Endothelial cell of umbilical vein (primary cell): ENCODE measurements at regions not wholly inside any gene's neighbourhood (a gene's known extent, or its start where the extent isn't known, plus 50 kb on each side); places are given as distances from the start of the nearest gene placed in this dataset.

Experiments used
- BruUV-seq: library from RNA; stranded (reverse); fragments of 400-500 nt; replicated peaks from 2 replicates; lab custom pipeline; 2021; lab: Mats Ljungman, UMichigan
- CTCF ChIA-PET: fragments of 300-600, 350-600 bp; sonication (Branson Sonifier 250); formaldehyde crosslinking; loops from one replicate; lab custom pipeline; 2021; ENCODE audit warnings: antibody characterized with exemption, inconsistent platforms; lab: Charles Lee
- POLR2A ChIA-PET: fragments of 300-600, 350-600 bp; sonication (Branson Sonifier 250); formaldehyde crosslinking; loops from one replicate; lab custom pipeline; 2021; ENCODE audit warnings: antibody characterized with exemption, inconsistent platforms; lab: Charles Lee
- DNase-seq: peaks from one replicate; pipeline ENCODE4 v3.0.0-alpha.2; 2011; ENCODE audit warnings: low read depth, low spot score
- FAIRE-seq: peaks from 2 replicates; lab custom pipeline; 2011; peaks lifted over from hg19 to GRCh38; lab: Jason Lieb, UNC
- H2AFZ ChIP-seq: 2 replicates; pipeline ENCODE4 v1.6.0; 2012; ENCODE audit warnings: low read depth, low read length, control low read depth, inconsistent platforms
- H3K27ac ChIP-seq: 2 replicates; pipeline ENCODE4 v1.5.1; 2011; ENCODE audit warnings: low read depth, mild to moderate bottlenecking, control low read depth, low read length, moderate library complexity; ENCODE audit not compliant: insufficient read depth
- H3K27me3 ChIP-seq, 2 experiments: 2 replicates each; pipeline versions ENCODE4 v1.6.0 to v1.6.1; 2011; ENCODE audit warnings: low read length in 2 of 2, mixed read lengths in 1 of 2; ENCODE audit not compliant: control insufficient read depth in 2 of 2, insufficient read depth in 2 of 2
- H3K36me3 ChIP-seq, 2 experiments: 2 replicates in 1 of 2; 3 replicates in 1 of 2; pipeline ENCODE4 v1.5.1; 2011; ENCODE audit warnings: low read length in 2 of 2, mild to moderate bottlenecking in 1 of 2, moderate library complexity in 1 of 2; ENCODE audit not compliant: control insufficient read depth in 2 of 2, insufficient read depth in 2 of 2; ENCODE audit errors: extremely low read depth in 1 of 2
- H3K4me1 ChIP-seq: 3 replicates; pipeline ENCODE4 v1.5.1; 2011; ENCODE audit warnings: mild to moderate bottlenecking, low read length; ENCODE audit not compliant: control insufficient read depth, insufficient read depth; ENCODE audit errors: extremely low read depth
- H3K4me2 ChIP-seq: 2 replicates; pipeline ENCODE4 v1.6.1; 2011; ENCODE audit warnings: low read length, control low read depth, mixed read lengths; ENCODE audit not compliant: insufficient read depth
- H3K4me3 ChIP-seq, 3 experiments: fragments of 200-600 bp in 1 of 3; sonication (generic), shearing (Covaris generic) in 1 of 3; replicated peaks in 1 of 3; 2 replicates each; pipeline ENCODE4 v1.5.1; 2011 to 2016; ENCODE audit warnings: control low read depth in 3 of 3, low read length in 3 of 3, mild to moderate bottlenecking in 2 of 3, inconsistent platforms in 1 of 3, low read depth in 1 of 3, moderate library complexity in 1 of 3; ENCODE audit not compliant: insufficient read depth in 1 of 3
- H3K79me2 ChIP-seq: 2 replicates; pipeline ENCODE4 v1.6.0; 2012; ENCODE audit warnings: low read length, inconsistent platforms; ENCODE audit not compliant: control insufficient read depth, insufficient read depth
- H3K9ac ChIP-seq: replicated peaks from 2 replicates; pipeline ENCODE3; 2011; ENCODE audit warnings: low read length, control low read depth; ENCODE audit not compliant: insufficient read depth; ENCODE audit errors: extremely low read depth
- H3K9me1 ChIP-seq: replicated peaks from 3 replicates; pipeline ENCODE4 v1.6.0; 2011; ENCODE audit warnings: mild to moderate bottlenecking, low read length; ENCODE audit not compliant: control insufficient read depth, insufficient read depth; ENCODE audit errors: extremely low read depth
- H3K9me3 ChIP-seq: replicated peaks from 2 replicates; pipeline ENCODE4 v1.5.1; 2012; ENCODE audit warnings: low read length, inconsistent platforms; ENCODE audit not compliant: control insufficient read depth, insufficient read depth
- H4K20me1 ChIP-seq: replicated peaks from 2 replicates; pipeline ENCODE3; 2011; ENCODE audit warnings: mild to moderate bottlenecking, low read length; ENCODE audit not compliant: control insufficient read depth, insufficient read depth; ENCODE audit errors: extremely low read depth
- CTCF ChIP-seq, 2 donors: IDR thresholded peaks; 1 replicate in 1 of 2; 2 replicates in 1 of 2; pipeline ENCODE4 v1.5.1; 2011; ENCODE audit warnings: low read length in 2 of 2, mild to moderate bottlenecking in 2 of 2, moderate library complexity in 2 of 2, control low read depth in 1 of 2, inconsistent platforms in 1 of 2, low read depth in 1 of 2; ENCODE audit not compliant: insufficient read depth in 1 of 2; ENCODE audit errors: extremely low read depth in 1 of 2
- EZH2 ChIP-seq: IDR thresholded peaks from 2 replicates; pipeline ENCODE4 v1.6.1; 2012; ENCODE audit warnings: borderline replicate concordance, low read depth, mild to moderate bottlenecking, moderate library complexity, low read length, inconsistent platforms; ENCODE audit not compliant: severe bottlenecking
- FOS ChIP-seq: IDR thresholded peaks from 2 replicates; pipeline ENCODE4 v1.6.1; 2011; ENCODE audit warnings: mild to moderate bottlenecking, low read length, moderate library complexity, borderline replicate concordance; ENCODE audit not compliant: insufficient read depth
- GATA2 ChIP-seq: IDR thresholded peaks from 2 replicates; pipeline ENCODE4 v1.7.0; 2011; ENCODE audit warnings: low read depth, mild to moderate bottlenecking, moderate library complexity, mixed read lengths, low read length; ENCODE audit not compliant: insufficient read length, insufficient read depth
- JUN ChIP-seq: IDR thresholded peaks from 2 replicates; pipeline ENCODE4 v1.6.1; 2011; ENCODE audit warnings: borderline replicate concordance, low read depth; ENCODE audit not compliant: insufficient read length, insufficient read depth
- MAX ChIP-seq: IDR thresholded peaks from 2 replicates; pipeline ENCODE4 v1.6.1; 2011; ENCODE audit not compliant: insufficient read depth, insufficient read length
- MYC ChIP-seq: IDR thresholded peaks from one replicate; pipeline ENCODE4 v1.6.1; 2011; ENCODE audit warnings: mild to moderate bottlenecking, low read depth, low read length
- POLR2A ChIP-seq: IDR thresholded peaks from 2 replicates; pipeline ENCODE4 v1.6.1; 2012; ENCODE audit warnings: low read depth, mild to moderate bottlenecking, control low read depth, low read length
- POLR2AphosphoS5 ChIP-seq: IDR thresholded peaks from 2 replicates; pipeline ENCODE4 v1.6.1; 2012; ENCODE audit warnings: low read depth, mild to moderate bottlenecking, control low read depth, low read length, moderate library complexity; ENCODE audit not compliant: insufficient read depth
- dilution Hi-C: fragments of 300-500 bp; cut with MboI; formaldehyde crosslinking; loops from one replicate; pipeline ENCODE4 v1.15.0; 2019; ENCODE audit warnings: low sequenced_read_pairs; ENCODE audit not compliant: extremely low pct_ligation_motif_present
- intact Hi-C: fragments of 100-400 bp; cut with micrococcal nuclease; formaldehyde crosslinking; loops from one replicate; pipeline ENCODE4 v1.10.0; 2022

GRCh38 chr5:87826507-87826906, 413.8 kb upstream of the CCNH start:
- Histone ChIP-seq H3K4me3 (no peak overlapping the region), H3K79me2 (no peaks in the 10 kb centered on the region), H3K9ac (no peak overlapping the region), H3K36me3 (no peaks in the 10 kb centered on the region), H2AFZ (no peak overlapping the region), H4K20me1 (no peaks in the 10 kb centered on the region), H3K27me3 (no peaks in the 10 kb centered on the region), H3K4me1 (no peaks in the 10 kb centered on the region), H3K4me2 (no peak overlapping the region), H3K27ac (no peak overlapping the region), H3K9me3 (no peaks in the 10 kb centered on the region), H3K9me1 (no peaks in the 10 kb centered on the region)
- FAIRE-seq (no peak), DNase-seq (no peak)
- BruUV-seq = no TSS peak
- intact Hi-C loops = no loop called here
- no peak for TF ChIP-seq CTCF (IDR thresholded peaks at IDR 0.05; ENCODE audit: extremely low read depth in 1 of 2, insufficient read depth in 1 of 2, low read depth in 1 of 2, low read length in 2 of 2)
- TF ChIP-seq POLR2AphosphoS5 = no peak
- no peak for TF ChIP-seq EZH2
- no peak for TF ChIP-seq MAX
- no peak for TF ChIP-seq GATA2
- no peak for TF ChIP-seq JUN
- TF ChIP-seq MYC = no peak
- no peak for TF ChIP-seq POLR2A
- no peak for TF ChIP-seq FOS
- dilution Hi-C loops = no loop called here
- CTCF ChIA-PET = no interaction called here
- POLR2A ChIA-PET = no interaction called here
